IPS-20b (cell line): ENCODE measurements at regions not wholly inside any gene's neighbourhood (a gene's known extent, or its start where the extent isn't known, plus 50 kb on each side); places are given as distances from the start of the nearest gene placed in this dataset.

ENCODE experiments used
- H3K27ac ChIP-seq: one replicate; pipeline ENCODE4 v1.5.1; 2013; ENCODE audit warnings: low read length
- H3K27me3 ChIP-seq: 2 replicates; pipeline ENCODE4 v1.6.1; 2013; ENCODE audit warnings: mild to moderate bottlenecking, low read length, inconsistent platforms; ENCODE audit not compliant: insufficient read depth
- H3K36me3 ChIP-seq: 2 replicates; pipeline ENCODE4 v1.6.1; 2013; ENCODE audit warnings: low read depth, mild to moderate bottlenecking, inconsistent platforms, low read length, moderate library complexity; ENCODE audit not compliant: insufficient read depth
- H3K4me1 ChIP-seq: 2 replicates; pipeline ENCODE4 v1.6.1; 2013; ENCODE audit warnings: mild to moderate bottlenecking, control low read depth, inconsistent platforms, low read length, moderate library complexity; ENCODE audit not compliant: insufficient read depth
- H3K4me3 ChIP-seq: 2 replicates; pipeline ENCODE4 v1.5.1; 2013; ENCODE audit warnings: mild to moderate bottlenecking, low read length, inconsistent platforms
- H3K9ac ChIP-seq: 2 replicates; pipeline ENCODE4 v1.6.1; 2013; ENCODE audit warnings: low read depth, mild to moderate bottlenecking, inconsistent platforms, low read length, moderate library complexity
- H3K9me3 ChIP-seq: 2 replicates; pipeline ENCODE4 v1.6.1; 2013; ENCODE audit warnings: mild to moderate bottlenecking, low read depth, low read length, inconsistent platforms; ENCODE audit not compliant: insufficient read depth

- Histone ChIP-seq H3K4me1 (peaks cover 17% of the 10 kb centered on the region; the same call in 1 of the 2 replicates), H3K27ac (no peak overlapping the region), H3K4me3 (no peak overlapping the region), H3K9me3 (no peaks in the 10 kb centered on the region), H3K36me3 (no peaks in the 10 kb centered on the region), H3K9ac (no peak overlapping the region), H3K27me3 (no peaks in the 10 kb centered on the region)
These were observed 143.4 kb downstream of the CTTN start for GRCh38 chr11:70541699-70542098.

GRCh38 chr11:70542406-70542805 lies 144.1 kb downstream of the CTTN start:
- no peak overlapping the region for H3K9ac ChIP-seq
- H3K36me3 ChIP-seq: no peaks in the 10 kb centered on the region
- peaks cover 19% of the 10 kb centered on the region; the same call in 1 of the 2 replicates for H3K4me1 ChIP-seq
- no peak overlapping the region for H3K27ac ChIP-seq
- H3K27me3 ChIP-seq: no peaks in the 10 kb centered on the region
- no peaks in the 10 kb centered on the region for H3K9me3 ChIP-seq
- H3K4me3 ChIP-seq: no peak overlapping the region

GRCh38 chr11:70542811-70543210 lies 144.5 kb downstream of the CTTN start:
- H3K27ac ChIP-seq: no peak overlapping the region
- H3K9me3 ChIP-seq: no peaks in the 10 kb centered on the region
- H3K27me3 ChIP-seq: no peaks in the 10 kb centered on the region

GRCh38 chr11:70543611-70544010 lies 145.3 kb downstream of the CTTN start:
- Histone ChIP-seq H3K36me3 (no peaks in the 10 kb centered on the region), H3K27me3 (no peaks in the 10 kb centered on the region), H3K4me1 (peaks cover 19% of the 10 kb centered on the region; the same call in 1 of the 2 replicates), H3K4me3 (no peak overlapping the region), H3K27ac (no peak overlapping the region), H3K9me3 (no peaks in the 10 kb centered on the region), H3K9ac (no peak overlapping the region)

More at GRCh38 chr11:70542811-70543210, 144.5 kb downstream of the CTTN start:
- H3K36me3 ChIP-seq: no peaks in the 10 kb centered on the region
- peaks cover 19% of the 10 kb centered on the region; the same call in 1 of the 2 replicates for H3K4me1 ChIP-seq
- no peak overlapping the region for H3K9ac ChIP-seq
- H3K4me3 ChIP-seq: no peak overlapping the region

GRCh38 chr11:70544067-70544773 lies 145.9 kb downstream of the CTTN start:
- no peak overlapping the region for H3K27ac ChIP-seq
- no peak overlapping the region for H3K9ac ChIP-seq
- no peaks in the 10 kb centered on the region for H3K36me3 ChIP-seq
- H3K4me3 ChIP-seq: no peak overlapping the region
- peaks cover 19% of the 10 kb centered on the region; the same call in 1 of the 2 replicates for H3K4me1 ChIP-seq
- no peaks in the 10 kb centered on the region for H3K9me3 ChIP-seq
- H3K27me3 ChIP-seq: no peaks in the 10 kb centered on the region

- peak overlapping the region; percentile 48; the same call in 1 of the 2 replicates for H3K9ac ChIP-seq
- H3K27me3 ChIP-seq: no peaks in the 10 kb centered on the region
- no peaks in the 10 kb centered on the region for H3K9me3 ChIP-seq
- H3K4me1 ChIP-seq: peaks cover 19% of the 10 kb centered on the region; the same call in 1 of the 2 replicates
- no peaks in the 10 kb centered on the region for H3K36me3 ChIP-seq
- H3K27ac ChIP-seq: no peak overlapping the region
- H3K4me3 ChIP-seq: no peak overlapping the region
These were observed 146.7 kb downstream of the CTTN start for GRCh38 chr11:70544774-70545609.

- Histone ChIP-seq H3K36me3 (no peaks in the 10 kb centered on the region), H3K9me3 (no peaks in the 10 kb centered on the region), H3K27ac (no peak overlapping the region), H3K27me3 (no peaks in the 10 kb centered on the region), H3K4me3 (no peak overlapping the region), H3K4me1 (peaks cover 19% of the 10 kb centered on the region; the same call in 1 of the 2 replicates), H3K9ac (peak overlapping the region; percentile 48; the same call in 1 of the 2 replicates)
These were observed 147.2 kb downstream of the CTTN start for GRCh38 chr11:70545610-70545912.

GRCh38 chr11:70546191-70546940 lies 148.0 kb downstream of the CTTN start:
- Histone ChIP-seq H3K4me1 (peaks cover 20% of the 10 kb centered on the region; the same call in 1 of the 2 replicates), H3K4me3 (no peak overlapping the region), H3K27ac (no peak overlapping the region), H3K27me3 (no peaks in the 10 kb centered on the region), H3K36me3 (no peaks in the 10 kb centered on the region), H3K9ac (no peak overlapping the region), H3K9me3 (no peaks in the 10 kb centered on the region)

GRCh38 chr11:70547386-70547785 lies 149.1 kb downstream of the CTTN start:
- peaks cover 23% of the 10 kb centered on the region; the same call in 1 of the 2 replicates for H3K4me1 ChIP-seq
- H3K27ac ChIP-seq: no peak overlapping the region
- no peak overlapping the region for H3K4me3 ChIP-seq
- no peaks in the 10 kb centered on the region for H3K9me3 ChIP-seq
- no peaks in the 10 kb centered on the region for H3K36me3 ChIP-seq
- no peaks in the 10 kb centered on the region for H3K27me3 ChIP-seq
- no peak overlapping the region for H3K9ac ChIP-seq

- H3K27ac ChIP-seq: no peak overlapping the region
These were observed 149.7 kb downstream of the CTTN start for GRCh38 chr11:70547821-70548670.

GRCh38 chr11:70548976-70549375 lies 150.6 kb downstream of the CTTN start:
- H3K9me3 ChIP-seq: no peaks in the 10 kb centered on the region
- H3K36me3 ChIP-seq: no peaks in the 10 kb centered on the region
- no peak overlapping the region for H3K9ac ChIP-seq
- no peaks in the 10 kb centered on the region for H3K27me3 ChIP-seq
- H3K4me3 ChIP-seq: no peak overlapping the region
- H3K27ac ChIP-seq: no peak overlapping the region
- H3K4me1 ChIP-seq: peaks cover 23% of the 10 kb centered on the region; the same call in 1 of the 2 replicates

More at GRCh38 chr11:70547821-70548670, 149.7 kb downstream of the CTTN start:
- H3K36me3 ChIP-seq: no peaks in the 10 kb centered on the region
- H3K27me3 ChIP-seq: no peaks in the 10 kb centered on the region
- no peaks in the 10 kb centered on the region for H3K9me3 ChIP-seq
- H3K9ac ChIP-seq: no peak overlapping the region
- peaks cover 23% of the 10 kb centered on the region; the same call in 1 of the 2 replicates for H3K4me1 ChIP-seq
- H3K4me3 ChIP-seq: no peak overlapping the region
